ENCODE measurements at regions not wholly inside any gene's neighbourhood (a gene's known extent, or its start where the extent isn't known, plus 50 kb on each side); places are given as distances from the start of the nearest gene placed in this dataset.

DNA sequence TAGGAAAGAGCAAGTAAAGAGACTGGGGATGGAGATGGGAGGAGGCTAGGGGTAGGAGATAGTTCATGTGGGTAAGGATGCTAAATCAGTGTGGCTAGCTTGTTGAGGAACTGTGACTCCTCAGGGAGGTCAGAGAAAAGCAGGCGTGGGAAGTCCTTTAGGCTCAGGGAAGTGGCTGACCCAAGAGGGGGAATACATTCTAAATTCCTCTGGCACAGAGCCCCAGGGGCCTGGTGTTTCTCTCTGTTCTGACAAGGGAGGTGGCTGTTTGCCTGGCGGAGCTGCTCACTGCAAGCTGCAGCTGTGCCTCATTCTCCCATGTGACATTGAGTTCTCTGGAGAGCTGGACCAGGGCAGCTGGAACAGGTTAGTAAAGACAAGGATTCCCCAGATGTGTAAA lies 152.2 kb upstream of the SLC38A2 start:
- Histone ChIP-seq H3K36me3 (ENCODE audit: control insufficient read depth in 1 of 2, insufficient read depth in 2 of 2, low read length in 2 of 2) (no peaks in the 10 kb centered on the region), H3K4me3 (ENCODE audit: low read depth in 1 of 2, low read length in 2 of 2) (no peak overlapping the region), H3K27me3 (ENCODE audit: control insufficient read depth in 1 of 2, insufficient read depth in 2 of 2, low read length in 2 of 2) (no peaks in the 10 kb centered on the region), H3K27ac (ENCODE audit: low read depth, low read length) (no peak overlapping the region), H3K9me3 (ENCODE audit: control insufficient read depth in 1 of 2, low read length in 2 of 2) (no peaks in the 10 kb centered on the region), H3K4me1 (ENCODE audit: control insufficient read depth in 1 of 2, insufficient read depth in 2 of 2, low read length in 2 of 2) (peaks cover 13% of the 10 kb centered on the region in 2 donors), H3K9ac (ENCODE audit: low read depth in 1 of 2, low read length in 2 of 2) (no peak overlapping the region)

DNA sequence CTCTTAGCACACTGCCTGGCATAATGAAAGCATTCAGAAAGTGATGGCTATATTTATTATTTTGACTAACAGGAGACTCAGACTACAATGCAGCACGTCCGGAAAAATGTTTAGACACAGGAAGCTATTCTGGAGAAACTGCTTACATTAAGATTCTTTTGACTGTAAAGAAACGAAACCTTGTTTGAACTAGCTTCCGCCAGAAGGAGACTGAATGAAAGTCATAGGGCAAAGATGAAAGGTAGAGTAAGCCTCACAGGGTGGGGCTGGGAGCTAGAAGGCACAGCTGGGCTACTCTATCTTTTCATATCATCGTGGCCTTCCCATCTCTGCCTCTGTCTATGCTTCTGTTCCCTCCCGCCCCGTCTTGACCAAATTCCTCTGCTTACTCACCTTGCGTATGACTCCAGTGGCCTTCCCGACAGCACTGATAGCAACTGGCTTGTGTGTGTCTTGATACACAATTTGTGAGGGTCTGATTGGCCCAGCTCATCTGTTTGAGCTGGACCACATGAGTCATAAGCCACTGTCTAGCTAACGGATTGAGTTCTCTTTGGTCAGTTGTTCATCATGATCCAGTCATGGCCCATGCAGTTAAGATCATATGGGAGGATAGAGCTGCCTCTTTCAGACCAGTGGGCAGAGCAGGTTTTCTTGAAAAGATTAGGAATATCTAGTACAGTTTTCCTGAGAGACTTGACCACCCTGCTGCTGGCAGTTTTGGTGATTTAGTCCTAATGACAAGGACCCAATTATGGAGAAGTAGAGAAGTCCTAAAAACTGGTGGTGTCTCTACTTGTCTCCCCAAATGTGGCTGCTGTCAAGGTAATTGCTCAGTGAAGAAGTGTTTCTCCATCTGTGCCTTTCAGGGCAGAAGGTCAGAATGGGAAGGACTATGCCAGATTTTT lies 151.5 kb upstream of the SLC38A2 start:
- peak overlapping the region; percentile 39 for H3K27ac ChIP-seq (ENCODE audit: low read depth, low read length)
- H3K4me1 ChIP-seq (ENCODE audit: control insufficient read depth in 1 of 2, insufficient read depth in 2 of 2, low read length in 2 of 2), result peaks cover 13% of the 10 kb centered on the region in 2 donors
- no peaks in the 10 kb centered on the region for H3K27me3 ChIP-seq (ENCODE audit: control insufficient read depth in 1 of 2, insufficient read depth in 2 of 2, low read length in 2 of 2)
- H3K4me3 ChIP-seq (ENCODE audit: low read depth in 1 of 2, low read length in 2 of 2), result peak overlapping the region; percentile 24 to 35
- no peaks in the 10 kb centered on the region for H3K9me3 ChIP-seq (ENCODE audit: control insufficient read depth in 1 of 2, low read length in 2 of 2)
- no peaks in the 10 kb centered on the region for H3K36me3 ChIP-seq (ENCODE audit: control insufficient read depth in 1 of 2, insufficient read depth in 2 of 2, low read length in 2 of 2)
- H3K9ac ChIP-seq (ENCODE audit: low read depth in 1 of 2, low read length in 2 of 2), result peak overlapping the region; percentile 5 to 28

DNA sequence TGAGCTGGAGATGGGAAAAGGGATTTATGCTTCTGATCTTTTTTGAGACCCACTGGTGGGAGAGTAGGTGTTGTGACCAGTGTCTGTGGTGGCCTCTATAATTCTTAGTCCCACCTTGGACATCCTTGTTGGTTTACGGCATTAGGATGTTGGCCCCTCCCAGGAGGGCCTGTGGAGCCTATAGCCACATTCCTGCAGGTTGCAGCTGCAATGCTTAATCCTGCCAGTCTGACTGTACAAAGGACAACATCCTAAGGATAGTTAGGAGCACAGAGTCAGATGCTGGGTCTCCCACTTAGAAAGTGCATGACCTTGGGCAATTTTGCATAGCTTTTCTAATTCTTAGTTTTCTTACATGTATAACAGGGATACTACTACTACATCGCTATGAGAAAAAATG lies 150.9 kb upstream of the SLC38A2 start:
- H3K4me1 ChIP-seq (ENCODE audit: control insufficient read depth in 1 of 2, insufficient read depth in 2 of 2, low read length in 2 of 2), result peaks cover 13% of the 10 kb centered on the region in 2 donors
- peak overlapping the region; percentile 39 for H3K27ac ChIP-seq (ENCODE audit: low read depth, low read length)

DNA sequence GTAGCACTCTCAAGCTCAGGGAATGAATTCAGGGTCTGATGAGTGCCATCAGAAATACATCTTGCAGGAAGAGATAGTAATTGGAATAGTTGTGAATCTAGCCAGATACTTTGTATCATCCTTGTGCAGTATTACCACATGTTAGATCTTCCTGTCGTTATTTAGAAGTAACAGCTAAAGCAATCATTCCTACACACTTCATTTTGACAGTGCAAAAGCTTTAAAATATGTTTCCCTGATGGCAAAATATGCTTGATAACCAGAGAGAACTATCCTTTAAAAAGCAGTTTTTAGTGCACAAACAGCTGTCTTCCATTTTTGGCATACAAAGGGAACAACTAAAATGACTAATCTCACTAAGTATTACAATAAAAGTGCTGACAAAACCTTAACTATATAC lies 149.5 kb upstream of the SLC38A2 start:
- Histone ChIP-seq H3K27ac (ENCODE audit: low read depth, low read length) (no peak overlapping the region), H3K4me1 (ENCODE audit: control insufficient read depth in 1 of 2, insufficient read depth in 2 of 2, low read length in 2 of 2) (peaks cover 18 to 21% of the 10 kb centered on the region in 2 donors), H3K9me3 (ENCODE audit: control insufficient read depth in 1 of 2, low read length in 2 of 2) (no peaks in the 10 kb centered on the region)

More for the DNA sequence above, 150.9 kb upstream of the SLC38A2 start:
- Histone ChIP-seq H3K4me3 (ENCODE audit: low read depth in 1 of 2, low read length in 2 of 2) (peak overlapping the region; percentile 24 to 35), H3K27me3 (ENCODE audit: control insufficient read depth in 1 of 2, insufficient read depth in 2 of 2, low read length in 2 of 2) (no peaks in the 10 kb centered on the region), H3K36me3 (ENCODE audit: control insufficient read depth in 1 of 2, insufficient read depth in 2 of 2, low read length in 2 of 2) (no peaks in the 10 kb centered on the region), H3K9ac (ENCODE audit: low read depth in 1 of 2, low read length in 2 of 2) (peak overlapping the region; percentile 5 to 28), H3K9me3 (ENCODE audit: control insufficient read depth in 1 of 2, low read length in 2 of 2) (no peaks in the 10 kb centered on the region)

DNA sequence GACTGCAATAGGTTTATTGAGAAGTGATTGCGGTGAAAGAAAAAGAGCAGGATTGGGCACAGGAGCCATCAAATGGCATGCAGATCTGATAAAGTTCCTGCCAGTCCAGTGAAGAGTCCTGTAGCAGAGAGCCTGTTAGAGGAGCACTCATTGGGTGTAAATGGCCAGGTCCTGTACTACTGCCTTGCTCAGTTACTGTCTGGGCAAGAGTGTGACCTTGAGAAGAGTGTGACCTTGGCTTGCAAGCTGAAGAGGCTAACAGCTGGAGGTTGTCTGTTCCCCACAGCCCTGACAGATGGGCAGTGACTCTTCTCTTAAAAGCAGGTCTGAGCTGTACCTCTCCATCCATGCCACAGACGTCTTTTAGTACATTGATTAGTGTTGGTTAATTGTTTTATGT lies 148.6 kb upstream of the SLC38A2 start:
- Histone ChIP-seq H3K9ac (ENCODE audit: low read depth in 1 of 2, low read length in 2 of 2) (no peak overlapping the region), H3K36me3 (ENCODE audit: control insufficient read depth in 1 of 2, insufficient read depth in 2 of 2, low read length in 2 of 2) (no peaks in the 10 kb centered on the region), H3K27ac (ENCODE audit: low read depth, low read length) (no peak overlapping the region), H3K4me1 (ENCODE audit: control insufficient read depth in 1 of 2, insufficient read depth in 2 of 2, low read length in 2 of 2) (peaks cover 18 to 21% of the 10 kb centered on the region in 2 donors), H3K9me3 (ENCODE audit: control insufficient read depth in 1 of 2, low read length in 2 of 2) (no peaks in the 10 kb centered on the region), H3K27me3 (ENCODE audit: control insufficient read depth in 1 of 2, insufficient read depth in 2 of 2, low read length in 2 of 2) (no peaks in the 10 kb centered on the region), H3K4me3 (ENCODE audit: low read depth in 1 of 2, low read length in 2 of 2) (no peak overlapping the region)

More for the DNA sequence above, 149.5 kb upstream of the SLC38A2 start:
- Histone ChIP-seq H3K9ac (ENCODE audit: low read depth in 1 of 2, low read length in 2 of 2) (no peak overlapping the region), H3K4me3 (ENCODE audit: low read depth in 1 of 2, low read length in 2 of 2) (no peak overlapping the region), H3K27me3 (ENCODE audit: control insufficient read depth in 1 of 2, insufficient read depth in 2 of 2, low read length in 2 of 2) (no peaks in the 10 kb centered on the region), H3K36me3 (ENCODE audit: control insufficient read depth in 1 of 2, insufficient read depth in 2 of 2, low read length in 2 of 2) (no peaks in the 10 kb centered on the region)

DNA sequence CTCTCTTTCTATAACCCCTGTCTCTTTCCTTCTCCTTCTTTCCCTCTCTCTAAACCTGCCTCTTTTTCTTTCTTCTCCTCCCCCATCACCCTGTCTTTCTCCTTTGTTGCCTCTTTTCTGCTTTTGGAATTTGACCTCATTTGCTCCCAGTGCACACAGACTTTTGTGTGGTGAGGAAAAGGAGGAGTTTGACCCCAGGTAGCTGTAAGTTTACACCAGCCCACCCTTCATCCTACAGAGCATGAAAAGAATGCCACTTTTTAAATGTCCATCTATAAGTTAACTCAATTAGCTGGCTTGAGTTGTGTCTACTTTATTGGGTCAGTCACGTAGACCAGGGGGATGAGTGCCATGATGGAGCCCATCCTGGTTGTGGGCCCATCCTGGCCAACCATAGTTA lies 146.8 kb upstream of the SLC38A2 start:
- Histone ChIP-seq H3K27ac (ENCODE audit: low read depth, low read length) (no peak overlapping the region), H3K4me3 (ENCODE audit: low read depth in 1 of 2, low read length in 2 of 2) (no peak overlapping the region), H3K9ac (ENCODE audit: low read depth in 1 of 2, low read length in 2 of 2) (no peak overlapping the region), H3K27me3 (ENCODE audit: control insufficient read depth in 1 of 2, insufficient read depth in 2 of 2, low read length in 2 of 2) (no peaks in the 10 kb centered on the region), H3K9me3 (ENCODE audit: control insufficient read depth in 1 of 2, low read length in 2 of 2) (no peaks in the 10 kb centered on the region), H3K4me1 (ENCODE audit: control insufficient read depth in 1 of 2, insufficient read depth in 2 of 2, low read length in 2 of 2) (peaks cover 17 to 20% of the 10 kb centered on the region in 2 donors), H3K36me3 (ENCODE audit: control insufficient read depth in 1 of 2, insufficient read depth in 2 of 2, low read length in 2 of 2) (no peaks in the 10 kb centered on the region)

DNA sequence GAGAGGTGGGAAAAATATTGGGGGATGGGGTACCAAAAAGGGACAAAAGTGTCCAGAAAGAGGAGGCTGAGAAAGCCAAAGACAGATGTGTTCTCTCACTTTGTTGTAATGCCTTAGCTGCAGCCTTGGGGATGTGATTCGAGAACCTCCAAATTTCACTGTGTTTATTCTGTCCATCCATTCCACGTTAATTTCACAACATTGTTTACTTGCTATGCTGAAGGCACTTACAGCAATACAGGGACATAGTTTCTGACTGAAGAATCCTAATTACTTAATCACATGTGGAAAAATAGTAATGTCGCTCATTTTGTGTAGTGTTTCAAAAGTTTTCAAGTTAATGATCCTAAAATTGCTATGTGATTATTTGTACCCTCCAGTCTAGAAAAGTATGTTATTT lies 146.2 kb upstream of the SLC38A2 start:
- H3K4me3 ChIP-seq (ENCODE audit: low read depth in 1 of 2, low read length in 2 of 2), result no peak overlapping the region
- no peaks in the 10 kb centered on the region for H3K27me3 ChIP-seq (ENCODE audit: control insufficient read depth in 1 of 2, insufficient read depth in 2 of 2, low read length in 2 of 2)
- H3K9me3 ChIP-seq (ENCODE audit: control insufficient read depth in 1 of 2, low read length in 2 of 2), result no peaks in the 10 kb centered on the region
- no peak overlapping the region for H3K9ac ChIP-seq (ENCODE audit: low read depth in 1 of 2, low read length in 2 of 2)
- H3K4me1 ChIP-seq (ENCODE audit: control insufficient read depth in 1 of 2, insufficient read depth in 2 of 2, low read length in 2 of 2), result peaks cover 10 to 14% of the 10 kb centered on the region in 2 donors
- no peaks in the 10 kb centered on the region for H3K36me3 ChIP-seq (ENCODE audit: control insufficient read depth in 1 of 2, insufficient read depth in 2 of 2, low read length in 2 of 2)
- peak overlapping the region; percentile 11 for H3K27ac ChIP-seq (ENCODE audit: low read depth, low read length)

DNA sequence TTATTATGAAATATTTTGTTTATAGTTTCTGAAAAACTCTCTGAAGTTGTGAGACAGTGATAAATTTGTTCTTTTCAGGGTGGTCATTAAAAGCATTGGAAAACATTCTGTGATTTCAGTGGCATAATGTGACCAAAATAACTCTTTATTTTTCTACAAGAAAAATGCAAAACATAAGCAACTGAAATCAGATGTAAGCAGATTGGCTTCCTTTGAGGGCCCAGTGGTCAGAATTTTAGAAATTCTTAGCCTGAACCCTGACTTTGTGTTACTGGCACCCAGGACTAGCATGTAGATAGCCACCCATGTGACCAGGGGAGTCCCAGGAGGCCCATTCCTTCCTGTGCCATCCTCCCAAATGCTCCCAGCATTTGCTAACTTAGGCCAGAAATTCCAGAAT lies 145.6 kb upstream of the SLC38A2 start:
- H3K9ac ChIP-seq (ENCODE audit: low read depth in 1 of 2, low read length in 2 of 2), result no peak overlapping the region
- H3K27me3 ChIP-seq (ENCODE audit: control insufficient read depth in 1 of 2, insufficient read depth in 2 of 2, low read length in 2 of 2), result no peaks in the 10 kb centered on the region
- peaks cover 5 to 8% of the 10 kb centered on the region in 2 donors for H3K4me1 ChIP-seq (ENCODE audit: control insufficient read depth in 1 of 2, insufficient read depth in 2 of 2, low read length in 2 of 2)
- no peak overlapping the region for H3K4me3 ChIP-seq (ENCODE audit: low read depth in 1 of 2, low read length in 2 of 2)
- no peaks in the 10 kb centered on the region for H3K36me3 ChIP-seq (ENCODE audit: control insufficient read depth in 1 of 2, insufficient read depth in 2 of 2, low read length in 2 of 2)
- peak overlapping the region; percentile 11 for H3K27ac ChIP-seq (ENCODE audit: low read depth, low read length)
- no peaks in the 10 kb centered on the region for H3K9me3 ChIP-seq (ENCODE audit: control insufficient read depth in 1 of 2, low read length in 2 of 2)

DNA sequence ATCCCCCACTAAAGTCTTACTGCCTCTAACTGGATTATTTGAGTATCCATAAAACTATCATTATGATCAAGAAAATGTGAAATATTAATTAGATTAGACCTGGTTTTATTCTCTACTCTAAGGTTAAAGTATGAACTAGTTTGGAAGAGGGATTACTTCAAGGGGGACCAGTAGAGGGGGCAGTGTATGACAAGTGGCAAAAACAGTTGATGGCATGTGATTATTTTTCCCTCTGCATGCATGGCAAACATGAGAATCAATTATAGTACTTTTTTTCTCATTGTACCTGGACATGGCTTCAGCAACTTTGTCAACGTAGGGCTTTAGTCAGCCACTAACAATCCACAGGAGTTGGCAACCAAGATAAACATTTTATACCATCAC lies 145.0 kb upstream of the SLC38A2 start:
- H3K27ac ChIP-seq (ENCODE audit: low read depth, low read length), result no peak overlapping the region
- no peaks in the 10 kb centered on the region for H3K9me3 ChIP-seq (ENCODE audit: control insufficient read depth in 1 of 2, low read length in 2 of 2)
- H3K9ac ChIP-seq (ENCODE audit: low read depth in 1 of 2, low read length in 2 of 2), result peak overlapping the region in 1 of 2 donors; percentile 12
- no peak overlapping the region for H3K4me3 ChIP-seq (ENCODE audit: low read depth in 1 of 2, low read length in 2 of 2)
- no peaks in the 10 kb centered on the region for H3K27me3 ChIP-seq (ENCODE audit: control insufficient read depth in 1 of 2, insufficient read depth in 2 of 2, low read length in 2 of 2)
- H3K4me1 ChIP-seq (ENCODE audit: control insufficient read depth in 1 of 2, insufficient read depth in 2 of 2, low read length in 2 of 2), result peaks cover 5 to 7% of the 10 kb centered on the region in 2 donors
- H3K36me3 ChIP-seq (ENCODE audit: control insufficient read depth in 1 of 2, insufficient read depth in 2 of 2, low read length in 2 of 2), result no peaks in the 10 kb centered on the region

DNA sequence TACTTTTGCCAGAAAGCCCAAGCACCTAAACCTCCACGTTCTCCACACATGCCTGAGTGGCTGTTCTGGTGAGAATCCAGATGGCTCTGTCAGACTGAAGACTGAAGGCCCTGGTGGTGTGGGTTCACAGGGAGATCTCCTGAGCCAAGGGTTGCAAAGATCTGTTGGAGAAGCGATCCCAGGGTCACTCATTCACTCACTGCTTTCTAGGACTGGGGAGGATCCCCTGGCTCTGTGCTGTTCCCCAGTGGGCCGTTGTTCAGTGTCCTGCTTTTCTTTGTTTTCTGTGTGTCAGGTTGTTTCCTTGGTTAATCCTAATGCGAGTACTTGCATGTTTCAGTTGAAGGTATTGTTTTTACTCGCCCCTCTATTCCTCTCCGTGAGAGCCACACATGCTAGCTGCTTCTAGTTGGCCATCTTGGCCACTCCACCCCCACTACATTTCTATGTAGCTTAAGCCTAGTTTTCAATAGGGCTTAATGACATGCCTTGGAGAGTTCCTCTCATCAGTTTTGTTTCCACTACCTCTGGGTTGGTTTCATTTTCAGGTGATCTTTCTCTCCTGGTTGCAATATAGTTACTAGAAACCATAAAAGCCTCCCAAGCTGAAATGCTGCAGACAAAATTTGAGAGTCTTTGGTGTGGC lies 144.5 kb upstream of the SLC38A2 start:
- H3K36me3 ChIP-seq (ENCODE audit: control insufficient read depth in 1 of 2, insufficient read depth in 2 of 2, low read length in 2 of 2), result no peaks in the 10 kb centered on the region
- H3K9ac ChIP-seq (ENCODE audit: low read depth in 1 of 2, low read length in 2 of 2), result peak overlapping the region in 1 of 2 donors; percentile 12
- H3K4me1 ChIP-seq (ENCODE audit: control insufficient read depth in 1 of 2, insufficient read depth in 2 of 2, low read length in 2 of 2), result peaks cover 5 to 7% of the 10 kb centered on the region in 2 donors
- peak overlapping the region in 1 of 2 donors; percentile 4 for H3K4me3 ChIP-seq (ENCODE audit: low read depth in 1 of 2, low read length in 2 of 2)
- H3K27ac ChIP-seq (ENCODE audit: low read depth, low read length), result no peak overlapping the region
- H3K9me3 ChIP-seq (ENCODE audit: control insufficient read depth in 1 of 2, low read length in 2 of 2), result no peaks in the 10 kb centered on the region
- no peaks in the 10 kb centered on the region for H3K27me3 ChIP-seq (ENCODE audit: control insufficient read depth in 1 of 2, insufficient read depth in 2 of 2, low read length in 2 of 2)

Data from duodenal mucosa (tissue), 2 donors.